ENCODE measurements at regions not wholly inside any gene's neighbourhood (a gene's known extent, or its start where the extent isn't known, plus 50 kb on each side); places are given as distances from the start of the nearest gene placed in this dataset.

DNA sequence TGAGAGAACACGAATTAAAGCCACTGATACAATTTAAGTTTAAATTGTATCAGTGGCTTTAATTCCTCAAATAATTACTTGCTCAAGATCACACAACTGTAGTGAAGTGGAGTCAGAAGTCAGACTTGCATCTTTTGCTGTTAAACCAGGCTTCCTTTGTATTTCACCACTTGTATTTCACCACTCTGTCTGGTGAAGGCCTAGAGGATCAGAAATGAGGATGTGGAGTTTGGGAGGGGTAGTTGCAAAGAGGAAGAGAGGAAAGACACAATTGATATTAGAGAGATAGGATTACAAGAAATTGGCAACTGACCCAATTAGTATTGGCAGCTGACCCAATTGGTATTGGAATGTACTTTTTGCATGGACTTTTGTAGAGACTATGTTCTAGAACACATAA lies 288.1 kb upstream of the GPR149 start:
- no peak for DNase-seq (ENCODE audit: low read depth)
- no peak for TF ChIP-seq CTCF (conservative IDR thresholded peaks at IDR 0.05; ENCODE audit: low read depth, low read length)
- no peak overlapping the region for H3K4me3 ChIP-seq (ENCODE audit: low read length)

- DNase-seq (ENCODE audit: low read depth) = no peak
- H3K4me3 ChIP-seq (ENCODE audit: low read length) = no peak overlapping the region
- TF ChIP-seq CTCF (conservative IDR thresholded peaks at IDR 0.05; ENCODE audit: low read depth, low read length) = no peak
Observed at GRCh38 chr3:154716170-154716569, 286.2 kb upstream of the GPR149 start.

DNA sequence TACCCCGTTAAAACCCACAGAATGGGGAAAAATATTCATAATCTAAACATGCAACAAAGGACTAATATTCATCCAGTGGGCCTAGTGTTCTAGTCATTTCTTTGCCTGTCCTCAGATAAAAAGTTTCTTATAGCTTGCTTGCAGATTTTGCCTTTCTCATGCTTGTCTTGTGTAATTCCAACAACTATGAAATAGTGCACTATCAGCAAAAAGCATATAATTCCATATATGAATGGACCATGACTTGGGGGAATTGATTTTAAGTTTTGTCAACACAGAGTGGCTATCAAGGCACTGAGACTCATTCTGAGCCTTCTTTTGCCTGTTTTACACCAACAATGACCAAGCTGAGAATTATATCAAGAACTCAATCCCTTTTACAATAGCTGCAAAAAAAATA lies 278.6 kb upstream of the GPR149 start:
- no peak for DNase-seq (ENCODE audit: low read depth)
- no peak for TF ChIP-seq CTCF (conservative IDR thresholded peaks at IDR 0.05; ENCODE audit: low read depth, low read length)
- H3K4me3 ChIP-seq (ENCODE audit: low read length) = no peak overlapping the region

DNA sequence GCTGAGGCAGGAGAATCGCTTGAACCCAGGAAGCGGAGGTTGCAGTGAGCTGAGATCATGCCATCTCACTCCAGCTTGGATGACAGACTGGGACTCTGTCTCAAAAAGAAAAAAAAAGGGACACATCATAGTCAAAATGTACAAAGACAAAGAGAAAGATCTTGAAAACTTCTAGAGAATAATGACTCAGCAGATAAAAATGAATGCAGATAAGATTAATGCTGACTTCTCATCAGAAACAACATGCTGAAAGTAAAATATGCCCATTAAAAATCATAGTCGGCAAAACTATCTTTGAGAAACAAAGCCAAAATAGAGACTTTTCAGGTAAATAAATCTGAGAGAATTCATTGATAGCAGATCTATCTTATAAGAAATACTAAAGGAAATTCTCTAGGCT lies 271.1 kb upstream of the GPR149 start:
- DNase-seq (ENCODE audit: low read depth) = no peak
- no peak for TF ChIP-seq CTCF (conservative IDR thresholded peaks at IDR 0.05; ENCODE audit: low read depth, low read length)

GRCh38 chr3:154690413-154690812 lies 260.4 kb upstream of the GPR149 start:
- TF ChIP-seq CTCF (conservative IDR thresholded peaks at IDR 0.05; ENCODE audit: low read depth, low read length) = no peak

More for the DNA sequence above, 271.1 kb upstream of the GPR149 start:
- H3K4me3 ChIP-seq (ENCODE audit: low read length) = no peak overlapping the region

DNA sequence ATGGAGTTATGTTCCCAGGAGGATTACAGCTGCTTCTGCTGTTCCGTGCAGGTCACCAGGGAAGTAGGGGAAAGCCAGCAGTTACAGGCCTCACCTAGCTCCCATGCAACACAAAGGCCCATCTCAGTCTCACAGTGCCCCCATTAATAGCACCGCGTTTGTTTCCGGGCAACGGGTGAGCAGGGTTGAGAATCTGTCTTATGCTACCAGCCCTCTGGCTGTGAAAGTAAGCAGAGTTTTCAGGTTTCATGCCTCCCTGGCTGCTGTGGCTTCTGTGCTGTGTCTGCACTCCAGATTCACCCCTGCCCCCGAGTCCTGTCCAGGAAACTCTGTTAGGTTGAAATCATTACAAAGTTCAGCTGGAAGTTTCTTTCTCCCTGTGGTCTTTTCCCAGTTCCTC lies 254.4 kb upstream of the GPR149 start:
- no peak overlapping the region for H3K4me3 ChIP-seq (ENCODE audit: low read length)
- no peak for DNase-seq (ENCODE audit: low read depth)
- TF ChIP-seq CTCF (conservative IDR thresholded peaks at IDR 0.05; ENCODE audit: low read depth, low read length) = no peak

More at GRCh38 chr3:154690413-154690812, 260.4 kb upstream of the GPR149 start:
- no peak for DNase-seq (ENCODE audit: low read depth)
- H3K4me3 ChIP-seq (ENCODE audit: low read length) = no peak overlapping the region

DNA sequence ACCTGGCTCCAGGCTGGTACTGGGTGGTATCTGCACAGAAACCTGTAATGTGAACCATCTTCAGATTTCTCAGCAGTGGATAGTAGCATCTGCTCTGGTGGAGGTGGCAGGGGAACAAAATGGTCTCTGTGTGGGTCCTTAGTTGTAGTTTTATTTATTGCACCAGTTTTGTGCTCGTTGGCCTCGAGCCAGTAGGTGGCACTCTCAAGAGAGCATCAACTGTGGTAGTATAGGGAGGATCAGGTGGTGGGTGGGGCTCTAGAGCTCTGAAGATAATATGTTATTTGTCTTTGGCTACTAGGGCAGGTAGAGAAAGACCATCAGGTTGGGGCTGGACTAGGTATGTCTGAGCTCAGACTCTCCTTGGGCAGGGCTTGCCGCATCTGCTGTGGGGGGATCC lies 254.0 kb upstream of the GPR149 start:
- TF ChIP-seq CTCF (conservative IDR thresholded peaks at IDR 0.05; ENCODE audit: low read depth, low read length) = no peak
- no peak for DNase-seq (ENCODE audit: low read depth)
- H3K4me3 ChIP-seq (ENCODE audit: low read length) = no peak overlapping the region
